PC-3 (cell line): ENCODE measurements at regions not wholly inside any gene's neighbourhood (a gene's known extent, or its start where the extent isn't known, plus 50 kb on each side); places are given as distances from the start of the nearest gene placed in this dataset.

Source experiments
- ATAC-seq: fragments of 200-7000 bp; cut with Tn5 transposase; 2 replicates; pipeline ENCODE4 v1.9.1; 2020; ENCODE audit warnings: mild to moderate bottlenecking, moderate library complexity
- BruUV-seq: library from RNA; stranded (reverse); fragments of 400-500 nt; replicated peaks from 2 replicates; lab custom pipeline; 2021; lab: Mats Ljungman, UMichigan
- CTCF ChIA-PET: fragments of 300-600 bp; sonication (Branson Sonifier 250); formaldehyde crosslinking; loops from one replicate; lab custom pipeline; 2022; ENCODE audit warnings: antibody characterized with exemption; lab: Charles Lee
- POLR2A ChIA-PET: fragments of 300-600 bp; sonication (Branson Sonifier 250); formaldehyde crosslinking; loops from one replicate; lab custom pipeline; 2022; ENCODE audit warnings: antibody characterized with exemption; ENCODE audit not compliant: unreplicated experiment; lab: Charles Lee
- DNase-seq: peaks from one replicate; pipeline ENCODE4 v3.0.0-alpha.2; 2015
- H2AFZ ChIP-seq: fragments of 300-600 bp; sonication (generic); 2 replicates; pipeline ENCODE4 v1.6.0; 2016; ENCODE audit warnings: antibody characterized with exemption, low read length
- H3F3A ChIP-seq: fragments of 300-600 bp; sonication (generic); one replicate; pipeline ENCODE4 v1.6.0; 2017; ENCODE audit warnings: antibody characterized with exemption, low read length, control low read depth, mild to moderate bottlenecking; ENCODE audit not compliant: unreplicated experiment
- H3K27ac ChIP-seq: fragments of 300-600 bp; sonication (generic); 2 replicates; pipeline ENCODE4 v1.5.1; 2016; ENCODE audit warnings: mild to moderate bottlenecking, low read length
- H3K27me3 ChIP-seq: fragments of 300-600 bp; sonication (generic); 2 replicates; pipeline ENCODE4 v1.6.1; 2016; ENCODE audit warnings: low read length, mixed read lengths
- H3K36me3 ChIP-seq: fragments of 300-600 bp; sonication (generic); 2 replicates; pipeline ENCODE4 v1.6.1; 2016; ENCODE audit warnings: low read depth, mixed run types, low read length, mixed read lengths
- H3K4me1 ChIP-seq: fragments of 300-600 bp; sonication (generic); 2 replicates; pipeline ENCODE4 v1.5.1; 2016; ENCODE audit warnings: low read length; ENCODE audit not compliant: insufficient read depth
- H3K4me2 ChIP-seq: fragments of 300-600 bp; sonication (generic); 2 replicates; pipeline ENCODE4 v1.6.0; 2016; ENCODE audit warnings: low read length
- H3K4me3 ChIP-seq: fragments of 300-600 bp; sonication (generic); 2 replicates; pipeline ENCODE4 v1.5.1; 2016; ENCODE audit warnings: mild to moderate bottlenecking, low read length, mixed read lengths
- H3K79me2 ChIP-seq: fragments of 300-600 bp; sonication (generic); 2 replicates; pipeline ENCODE4 v1.6.1; 2017; ENCODE audit warnings: low read length, mixed read lengths
- H3K9ac ChIP-seq: fragments of 300-600 bp; sonication (generic); 2 replicates; pipeline ENCODE4 v1.6.0; 2016; ENCODE audit warnings: mild to moderate bottlenecking, low read length
- H3K9me2 ChIP-seq: fragments of 300-600 bp; sonication (generic); replicated peaks from 2 replicates; pipeline ENCODE4 v1.6.1; 2016; ENCODE audit warnings: mixed run types, low read length, mixed read lengths
- H3K9me3 ChIP-seq: fragments of 300-600 bp; sonication (generic); 2 replicates; pipeline ENCODE4 v1.6.1; 2016; ENCODE audit warnings: low read length, mixed read lengths
- H4K20me1 ChIP-seq: fragments of 300-600 bp; sonication (generic); 2 replicates; pipeline ENCODE4 v1.6.1; 2016; ENCODE audit warnings: low read length, mixed read lengths
- CTCF ChIP-seq: fragments of 300-600 bp; sonication (generic); conservative IDR thresholded peaks from 2 replicates; pipeline ENCODE4 v1.5.1; 2017; ENCODE audit warnings: antibody characterized with exemption, low read depth, mild to moderate bottlenecking, low read length
- EZH2 ChIP-seq: fragments of 300-600 bp; sonication (generic); IDR thresholded peaks from one replicate; pipeline ENCODE4 v1.6.1; 2017; ENCODE audit warnings: antibody characterized with exemption, mild to moderate bottlenecking, low read length; ENCODE audit not compliant: unreplicated experiment
- EZH2phosphoT487 ChIP-seq: fragments of 300-600 bp; sonication (generic); IDR thresholded peaks from 2 replicates; pipeline ENCODE4 v1.6.1; 2018; ENCODE audit warnings: mild to moderate bottlenecking, antibody characterized with exemption, low read length, borderline replicate concordance
- intact Hi-C: fragments of 100-400 bp; cut with micrococcal nuclease; formaldehyde crosslinking; loops from 2 replicates; pipeline ENCODE4 v1.9.0; 2023

GRCh38 chr1:181326348-181326747 is 157.0 kb upstream of the CACNA1E start:
- Histone ChIP-seq H3K9me3 (no peaks in the 10 kb centered on the region), H3K4me2 (no peak overlapping the region), H3K4me1 (peaks cover 9% of the 10 kb centered on the region), H3K4me3 (no peak overlapping the region), H3K9ac (no peak overlapping the region), H3K9me2 (no peaks in the 10 kb centered on the region), H2AFZ (no peak overlapping the region), H4K20me1 (no peaks in the 10 kb centered on the region), H3K27me3 (peaks cover 12% of the 10 kb centered on the region), H3F3A (no peaks in the 10 kb centered on the region), H3K27ac (no peak overlapping the region), H3K79me2 (no peaks in the 10 kb centered on the region), H3K36me3 (no peaks in the 10 kb centered on the region)
- intact Hi-C loops = no loop called here
- ChIA-PET POLR2A (no interaction called here), CTCF (no interaction called here)
- TF ChIP-seq EZH2 (no peak), EZH2phosphoT487 (no peak), CTCF (no peak)
- ATAC-seq (no peak), DNase-seq (no peak)
- BruUV-seq = no TSS peak

DNA sequence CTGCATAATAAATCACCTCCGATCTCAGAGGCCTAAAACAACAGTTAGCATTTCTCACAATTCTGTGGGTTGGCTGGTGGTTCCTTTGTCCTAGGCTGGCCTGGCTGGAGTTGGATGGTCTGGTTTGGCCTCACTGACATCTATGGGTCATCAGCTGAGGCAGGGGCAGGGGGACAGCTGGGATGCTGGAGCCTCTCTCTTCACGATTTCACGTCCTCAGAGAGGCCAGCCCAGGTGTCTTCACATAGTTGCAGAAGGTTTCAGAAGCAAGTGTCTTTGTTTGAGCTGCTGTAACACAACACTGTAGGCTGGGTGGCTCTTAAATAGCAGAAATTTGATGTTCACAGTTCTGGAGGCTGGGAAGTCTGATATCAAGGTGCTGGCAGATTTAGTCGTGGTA is 155.5 kb upstream of the CACNA1E start:
- no TSS peak for BruUV-seq
- intact Hi-C loops = no loop called here

DNA sequence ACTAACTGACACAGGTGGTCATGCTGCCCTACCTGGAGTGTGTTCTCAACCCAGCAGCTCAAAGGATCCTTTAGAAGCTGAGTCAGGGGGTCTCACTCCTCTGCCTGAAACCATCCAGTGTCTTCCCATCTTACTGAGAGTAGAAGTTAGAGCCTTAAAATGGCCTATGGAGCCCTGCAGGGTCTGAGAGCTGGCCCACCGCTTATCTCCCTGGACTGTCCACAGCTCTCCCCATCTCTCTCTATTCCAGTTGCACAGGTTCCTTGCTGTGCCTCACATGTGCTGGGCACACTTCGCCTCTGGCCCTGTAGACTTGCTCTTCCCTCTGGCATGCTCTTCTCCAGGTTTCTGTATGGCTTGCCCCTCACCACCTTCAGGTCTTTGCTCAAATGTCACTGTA is 148.6 kb upstream of the CACNA1E start:
- no peaks in the 10 kb centered on the region for H4K20me1 ChIP-seq
- H3K4me3 ChIP-seq = no peak overlapping the region
- ChIA-PET POLR2A (no interaction called here), CTCF (no interaction called here)
- BruUV-seq = no TSS peak
- H3F3A ChIP-seq = no peaks in the 10 kb centered on the region
- no peak for TF ChIP-seq CTCF
- TF ChIP-seq EZH2 = no peak
- no peak for TF ChIP-seq EZH2phosphoT487
- ATAC-seq (no peak), DNase-seq (no peak)
- no peak overlapping the region for H2AFZ ChIP-seq
- H3K79me2 ChIP-seq = no peaks in the 10 kb centered on the region
- H3K4me1 ChIP-seq = no peaks in the 10 kb centered on the region
- H3K9me3 ChIP-seq = no peaks in the 10 kb centered on the region
- no peaks in the 10 kb centered on the region for H3K27me3 ChIP-seq
- H3K4me2 ChIP-seq = no peak overlapping the region
- no peak overlapping the region for H3K9ac ChIP-seq
- H3K36me3 ChIP-seq = no peaks in the 10 kb centered on the region
- no peaks in the 10 kb centered on the region for H3K9me2 ChIP-seq
- no peak overlapping the region for H3K27ac ChIP-seq
- intact Hi-C loops = no loop called here

More for the DNA sequence above, 155.5 kb upstream of the CACNA1E start:
- H3F3A ChIP-seq = no peaks in the 10 kb centered on the region
- no peak overlapping the region for H3K4me3 ChIP-seq
- no peaks in the 10 kb centered on the region for H3K9me2 ChIP-seq
- no peak for ATAC-seq
- no peak for DNase-seq
- peaks cover 9% of the 10 kb centered on the region for H3K27me3 ChIP-seq
- POLR2A ChIA-PET = no interaction called here
- peaks cover 9% of the 10 kb centered on the region for H3K4me1 ChIP-seq
- H3K9me3 ChIP-seq = no peaks in the 10 kb centered on the region
- H4K20me1 ChIP-seq = no peaks in the 10 kb centered on the region
- H3K4me2 ChIP-seq = no peak overlapping the region
- TF ChIP-seq EZH2phosphoT487 (no peak), CTCF (no peak), EZH2 (no peak)
- no peak overlapping the region for H3K9ac ChIP-seq
- H3K79me2 ChIP-seq = no peaks in the 10 kb centered on the region
- CTCF ChIA-PET = no interaction called here
- H3K27ac ChIP-seq = no peak overlapping the region
- H2AFZ ChIP-seq = no peak overlapping the region
- H3K36me3 ChIP-seq = no peaks in the 10 kb centered on the region
